Amygdala (tissue), 56 donors: ENCODE measurements at regions not wholly inside any gene's neighbourhood (a gene's known extent, or its start where the extent isn't known, plus 50 kb on each side); places are given as distances from the start of the nearest gene placed in this dataset.

Experiments
- DNase-seq, 56 donors: peaks; one replicate each; lab custom pipeline; 2025; lab: John Stamatoyannopoulos, UW

DNA sequence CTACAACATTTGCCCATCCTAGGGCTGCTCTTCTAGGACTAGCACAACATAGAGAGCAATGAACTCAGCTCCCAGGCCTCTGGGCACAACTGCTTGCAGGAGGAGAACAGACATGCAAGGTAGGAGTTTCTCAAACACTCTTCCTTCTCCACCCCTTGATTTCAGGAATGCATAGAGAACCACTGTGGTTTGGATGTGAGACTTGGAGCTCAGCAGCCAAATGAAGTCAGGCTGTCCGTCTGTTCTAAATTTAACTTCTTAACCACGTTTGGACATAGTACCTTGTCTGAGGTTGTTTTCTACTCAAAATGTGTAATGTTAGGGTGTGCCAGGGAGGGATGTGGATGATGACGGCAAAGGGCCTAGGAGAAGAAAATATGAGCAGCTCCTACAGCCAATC lies 515.1 kb upstream of the TNC start:
- DNase-seq = no peak

GRCh38 chr9:115635680-115636383 lies 517.8 kb upstream of the PAPPA start:
- no peak for DNase-seq

DNA sequence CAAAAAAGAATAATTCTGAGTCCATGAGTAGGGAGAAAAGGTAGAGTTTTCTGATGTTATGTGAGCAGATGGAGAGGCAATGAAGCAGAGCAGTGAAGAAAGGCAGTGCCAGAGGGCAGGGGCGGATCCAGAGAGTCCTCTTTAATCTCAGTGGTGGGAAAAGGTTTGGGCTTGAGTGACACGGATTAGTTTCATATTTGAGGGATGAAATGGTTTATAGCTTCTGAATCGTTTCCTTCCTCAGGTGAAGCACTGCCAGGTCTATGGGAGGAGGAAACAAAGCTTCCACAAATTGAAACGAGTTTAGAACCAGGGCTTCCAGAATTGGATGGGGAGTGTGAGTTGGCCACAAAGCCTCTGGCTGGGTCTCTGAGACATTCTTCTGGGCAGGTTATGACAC lies 517.0 kb upstream of the PAPPA start:
- no peak for DNase-seq

GRCh38 chr9:115637661-115638060 lies 515.9 kb upstream of the PAPPA start:
- DNase-seq = no peak

DNA sequence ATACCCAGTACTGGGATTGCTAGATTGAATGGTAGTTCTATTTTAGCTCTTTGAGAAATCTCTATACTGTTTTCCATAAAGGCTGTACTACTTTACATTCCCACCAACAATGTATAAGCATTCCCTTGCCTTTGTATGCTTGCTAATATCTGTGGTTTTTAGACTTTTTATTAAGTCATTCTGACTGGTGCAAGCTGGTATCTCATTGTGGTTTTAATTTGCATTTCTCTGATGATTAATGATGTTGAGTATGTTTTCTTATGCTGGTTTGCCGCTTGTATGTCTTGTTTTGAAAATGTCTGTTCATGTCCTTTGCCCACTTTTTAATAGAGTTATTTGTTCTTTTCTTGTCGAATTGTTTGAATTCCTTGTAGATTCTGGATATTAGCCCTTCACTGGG lies 512.7 kb upstream of the PAPPA start:
- DNase-seq = no peak

DNA sequence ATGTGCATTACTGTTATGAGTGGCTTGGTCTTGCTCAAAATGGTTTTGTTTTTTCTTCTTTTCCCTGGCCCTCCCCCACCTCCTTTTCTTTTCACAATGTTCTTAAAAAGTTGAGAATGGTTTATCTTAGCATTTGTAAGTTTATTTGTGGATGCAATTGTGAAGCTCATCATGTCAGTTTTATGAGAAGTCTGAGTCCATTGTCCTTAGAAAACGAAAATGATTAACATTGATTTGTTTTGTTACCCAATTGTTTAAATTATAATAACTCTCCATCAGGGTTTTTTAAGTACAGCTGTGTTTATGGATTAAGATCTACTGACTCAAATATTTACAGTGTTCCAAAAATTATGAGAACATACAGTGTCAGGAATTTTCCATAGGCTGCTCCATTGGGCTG lies 511.3 kb upstream of the PAPPA start:
- no peak for DNase-seq

DNA sequence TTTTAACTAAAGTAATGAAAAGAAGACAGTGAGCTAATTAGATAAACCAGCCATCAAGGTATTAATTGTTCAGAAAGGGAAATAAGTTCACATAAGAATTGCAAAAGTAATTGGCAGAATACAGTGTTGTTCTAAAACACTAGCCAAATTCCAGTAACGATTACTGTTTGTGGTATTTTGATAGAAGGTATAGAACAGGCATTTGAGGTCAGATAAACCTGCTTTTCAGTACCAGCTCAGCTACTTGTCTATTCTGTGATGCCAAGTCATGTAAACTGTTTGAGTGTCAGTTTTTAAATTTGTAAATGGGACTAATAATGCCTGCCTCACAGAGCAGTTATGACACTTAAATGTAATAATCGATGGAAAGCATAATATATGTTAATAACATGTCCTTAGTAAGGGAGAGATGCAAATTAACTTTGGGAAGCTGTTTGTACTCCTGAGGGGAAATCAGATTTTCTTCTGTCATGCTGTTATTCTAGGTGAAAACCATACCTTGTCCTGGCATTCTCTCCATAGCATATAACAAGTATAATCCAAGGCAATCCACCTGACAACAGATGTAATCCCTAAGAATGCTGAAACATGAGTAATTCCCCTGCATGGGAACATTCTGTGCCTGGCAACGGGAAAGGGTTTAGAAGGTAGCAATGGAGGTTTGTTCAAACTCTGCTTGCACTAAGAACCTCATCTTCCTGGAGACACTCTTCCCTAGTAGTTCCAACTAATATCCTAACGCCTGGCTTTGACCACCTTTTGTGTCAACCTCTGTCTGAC lies 509.5 kb upstream of the PAPPA start:
- no peak for DNase-seq

GRCh38 chr9:115649991-115650472 lies 503.6 kb upstream of the PAPPA start:
- DNase-seq = peak in 50 of 56 donors; percentile 1 to 85 (median 42)

DNA sequence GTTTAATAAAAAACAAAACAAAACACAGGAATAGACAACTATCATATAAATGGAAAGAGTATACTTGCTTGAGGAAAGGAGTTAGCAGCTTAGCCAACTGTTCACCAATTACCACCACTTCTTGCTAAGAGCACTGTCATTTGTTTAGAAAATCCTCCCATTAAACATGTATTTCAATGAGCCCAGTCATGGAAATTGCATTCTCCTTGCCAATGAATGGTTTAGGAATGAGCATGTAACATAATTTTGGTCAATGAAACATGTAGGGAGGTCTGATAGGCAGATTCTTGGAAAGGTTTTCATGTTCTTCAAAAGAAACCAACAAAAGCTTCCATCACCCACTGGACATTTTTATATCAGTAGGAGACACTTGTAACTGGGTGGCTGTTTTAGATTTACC lies 502.8 kb upstream of the PAPPA start:
- DNase-seq = no peak

GRCh38 chr9:115651461-115651860 lies 502.1 kb upstream of the PAPPA start:
- no peak for DNase-seq

- no peak for DNase-seq
These were observed 500.4 kb upstream of the PAPPA start for GRCh38 chr9:115653171-115653606.

- no peak for DNase-seq
These were observed 495.9 kb upstream of the PAPPA start for GRCh38 chr9:115657695-115658094.

GRCh38 chr9:115665519-115665918 lies 488.1 kb upstream of the PAPPA start:
- DNase-seq = no peak

- no peak for DNase-seq
These were observed 485.1 kb upstream of the PAPPA start for GRCh38 chr9:115668521-115668920.

- no peak for DNase-seq
These were observed 482.2 kb upstream of the PAPPA start for GRCh38 chr9:115671236-115671962.

DNA sequence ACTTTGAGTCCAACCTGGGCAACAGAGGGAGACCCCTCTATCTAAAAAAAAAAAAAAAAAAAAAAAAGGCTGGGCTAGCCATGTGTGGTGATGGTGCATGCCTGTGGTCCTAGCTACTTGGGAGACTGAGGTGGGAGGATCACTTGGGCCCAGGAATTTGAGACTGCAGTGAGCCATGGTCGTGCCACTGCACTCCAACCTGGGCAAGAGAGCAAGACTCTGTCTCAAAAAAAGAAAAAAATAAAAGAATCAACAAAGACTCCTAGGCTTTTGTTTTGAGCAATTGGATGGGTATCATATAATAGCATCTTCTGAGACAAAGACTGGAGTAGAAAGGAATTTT lies 481.7 kb upstream of the PAPPA start:
- DNase-seq = no peak

- no peak for DNase-seq
These were observed 480.9 kb upstream of the PAPPA start for GRCh38 chr9:115672477-115673316.

- DNase-seq = no peak
These were observed 480.0 kb upstream of the PAPPA start for GRCh38 chr9:115673599-115673998.

DNA sequence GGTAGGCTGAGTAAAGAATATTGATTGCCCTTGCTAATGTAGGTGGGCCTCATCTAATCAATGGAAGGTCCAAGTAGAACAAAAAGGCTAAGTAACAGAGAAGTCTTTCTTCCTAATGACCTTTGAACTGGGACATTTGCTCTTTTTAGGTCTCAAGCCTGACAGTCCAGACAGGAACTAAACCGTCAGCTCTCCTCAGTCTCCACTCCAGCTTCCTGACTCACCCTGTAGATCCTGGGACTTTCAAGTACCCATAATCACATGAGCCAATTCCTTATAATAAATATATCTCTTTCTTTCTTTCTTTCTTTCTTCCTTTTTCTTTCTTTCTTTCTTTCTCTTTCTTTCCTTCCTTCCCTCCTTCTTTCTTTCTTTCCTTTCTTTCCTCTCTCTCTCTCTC lies 479.5 kb upstream of the PAPPA start:
- DNase-seq = no peak

DNA sequence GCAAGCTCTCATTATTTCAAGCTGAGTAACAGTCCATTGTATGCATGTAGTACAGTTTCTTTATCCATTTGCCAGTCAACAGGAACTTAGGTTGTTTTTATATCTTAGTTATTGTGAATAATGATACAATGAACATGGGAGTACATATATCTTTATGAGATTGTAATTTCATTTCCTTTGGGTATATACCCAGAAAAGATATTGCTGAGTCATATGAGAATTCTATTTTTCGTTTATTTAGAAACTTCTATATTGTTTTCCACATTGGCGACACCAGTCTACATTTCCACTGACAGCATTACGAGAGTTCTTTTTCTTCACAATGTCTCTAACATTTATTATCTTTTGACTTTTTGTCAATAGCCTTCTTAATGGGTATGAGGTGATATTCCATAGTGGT lies 477.8 kb upstream of the PAPPA start:
- DNase-seq = no peak

DNA sequence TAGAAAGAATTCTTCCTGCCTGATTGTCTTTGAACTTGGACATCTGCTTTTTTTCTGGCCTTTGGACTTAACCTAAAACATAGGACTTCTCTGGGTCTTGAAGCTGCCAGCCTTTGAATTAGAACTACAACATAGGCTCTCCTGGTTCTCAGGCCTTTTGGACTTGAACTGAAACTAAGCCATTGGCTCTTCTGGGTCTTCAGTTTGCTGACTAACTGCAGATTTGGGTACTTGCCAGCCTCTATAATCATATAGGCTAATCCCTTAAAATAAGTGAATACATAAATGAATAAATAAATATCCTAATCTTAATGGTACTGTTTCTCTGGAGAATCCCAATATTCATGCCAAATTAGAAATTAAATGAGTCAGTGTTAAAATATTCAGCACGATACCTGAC lies 473.4 kb upstream of the PAPPA start:
- no peak for DNase-seq
